ENCODE measurements at regions not wholly inside any gene's neighbourhood (a gene's known extent, or its start where the extent isn't known, plus 50 kb on each side); places are given as distances from the start of the nearest gene placed in this dataset.

- Histone ChIP-seq H3K27me3 (ENCODE audit: control insufficient read depth, insufficient read depth, low read length) (no peaks in the 10 kb centered on the region), H3K9ac (ENCODE audit: insufficient read depth, low read length) (no peak overlapping the region), H3K4me1 (ENCODE audit: control insufficient read depth, extremely low read depth, insufficient read depth, low read length) (no peaks in the 10 kb centered on the region), H3K27ac (ENCODE audit: insufficient read depth, low read length) (no peak overlapping the region), H2AFZ (ENCODE audit: low read length) (no peak overlapping the region), H3K9me3 (ENCODE audit: control insufficient read depth, insufficient read depth, low read depth, low read length) (no peaks in the 10 kb centered on the region), H3K4me2 (ENCODE audit: extremely low read depth, insufficient read depth, low read length) (no peak overlapping the region), H3K4me3 (replicated peaks in 1 of 4; ENCODE audit: control extremely low read depth in 1 of 4, insufficient read depth in 1 of 4, low read depth in 3 of 4, low read length in 4 of 4) (no peak overlapping the region), H3K79me2 (ENCODE audit: control insufficient read depth, insufficient read depth, low read length) (no peaks in the 10 kb centered on the region), H3K36me3 (ENCODE audit: control insufficient read depth, insufficient read depth, low read length) (no peaks in the 10 kb centered on the region), H4K20me1 (ENCODE audit: control insufficient read depth, extremely low read depth, insufficient read depth, low read length) (no peaks in the 10 kb centered on the region)
- TF ChIP-seq, protein P1, sequence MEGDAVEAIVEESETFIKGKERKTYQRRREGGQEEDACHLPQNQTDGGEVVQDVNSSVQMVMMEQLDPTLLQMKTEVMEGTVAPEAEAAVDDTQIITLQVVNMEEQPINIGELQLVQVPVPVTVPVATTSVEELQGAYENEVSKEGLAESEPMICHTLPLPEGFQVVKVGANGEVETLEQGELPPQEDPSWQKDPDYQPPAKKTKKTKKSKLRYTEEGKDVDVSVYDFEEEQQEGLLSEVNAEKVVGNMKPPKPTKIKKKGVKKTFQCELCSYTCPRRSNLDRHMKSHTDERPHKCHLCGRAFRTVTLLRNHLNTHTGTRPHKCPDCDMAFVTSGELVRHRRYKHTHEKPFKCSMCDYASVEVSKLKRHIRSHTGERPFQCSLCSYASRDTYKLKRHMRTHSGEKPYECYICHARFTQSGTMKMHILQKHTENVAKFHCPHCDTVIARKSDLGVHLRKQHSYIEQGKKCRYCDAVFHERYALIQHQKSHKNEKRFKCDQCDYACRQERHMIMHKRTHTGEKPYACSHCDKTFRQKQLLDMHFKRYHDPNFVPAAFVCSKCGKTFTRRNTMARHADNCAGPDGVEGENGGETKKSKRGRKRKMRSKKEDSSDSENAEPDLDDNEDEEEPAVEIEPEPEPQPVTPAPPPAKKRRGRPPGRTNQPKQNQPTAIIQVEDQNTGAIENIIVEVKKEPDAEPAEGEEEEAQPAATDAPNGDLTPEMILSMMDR (conservative IDR thresholded peaks at IDR 0.05 in 1 of 2, IDR thresholded peaks at IDR 0.05 in 1 of 2; ENCODE audit: low read depth in 1 of 2, low read length in 2 of 2), result no peak
- no peak for TF ChIP-seq EZH2 (IDR thresholded peaks at IDR 0.05; ENCODE audit: low read length, missing control alignments)
- no peak for DNase-seq (ENCODE audit: low read depth in 2 of 2)
Measured at GRCh38 chr2:2706306-2706705, 375.2 kb upstream of the MYT1L start.

GRCh38 chr2:2705871-2706270 lies 374.8 kb upstream of the MYT1L start:
- Histone ChIP-seq H3K79me2 (ENCODE audit: control insufficient read depth, insufficient read depth, low read length) (no peaks in the 10 kb centered on the region), H3K4me3 (replicated peaks in 1 of 4; ENCODE audit: control extremely low read depth in 1 of 4, insufficient read depth in 1 of 4, low read depth in 3 of 4, low read length in 4 of 4) (no peak overlapping the region), H4K20me1 (ENCODE audit: control insufficient read depth, extremely low read depth, insufficient read depth, low read length) (no peaks in the 10 kb centered on the region), H3K4me1 (ENCODE audit: control insufficient read depth, extremely low read depth, insufficient read depth, low read length) (no peaks in the 10 kb centered on the region), H3K27ac (ENCODE audit: insufficient read depth, low read length) (no peak overlapping the region), H3K9ac (ENCODE audit: insufficient read depth, low read length) (no peak overlapping the region), H3K36me3 (ENCODE audit: control insufficient read depth, insufficient read depth, low read length) (no peaks in the 10 kb centered on the region), H3K4me2 (ENCODE audit: extremely low read depth, insufficient read depth, low read length) (no peak overlapping the region), H3K27me3 (ENCODE audit: control insufficient read depth, insufficient read depth, low read length) (no peaks in the 10 kb centered on the region), H2AFZ (ENCODE audit: low read length) (no peak overlapping the region), H3K9me3 (ENCODE audit: control insufficient read depth, insufficient read depth, low read depth, low read length) (no peaks in the 10 kb centered on the region)
- no peak for TF ChIP-seq EZH2 (IDR thresholded peaks at IDR 0.05; ENCODE audit: low read length, missing control alignments)
- TF ChIP-seq, protein P1 (conservative IDR thresholded peaks at IDR 0.05 in 1 of 2, IDR thresholded peaks at IDR 0.05 in 1 of 2; ENCODE audit: low read depth in 1 of 2, low read length in 2 of 2), result no peak
- DNase-seq (ENCODE audit: low read depth in 2 of 2), result no peak

GRCh38 chr2:2704428-2705090 lies 373.5 kb upstream of the MYT1L start:
- no peak for TF ChIP-seq EZH2 (IDR thresholded peaks at IDR 0.05; ENCODE audit: low read length, missing control alignments)
- TF ChIP-seq, protein P1 (conservative IDR thresholded peaks at IDR 0.05 in 1 of 2, IDR thresholded peaks at IDR 0.05 in 1 of 2; ENCODE audit: low read depth in 1 of 2, low read length in 2 of 2), result no peak
- no peaks in the 10 kb centered on the region for H3K4me1 ChIP-seq (ENCODE audit: control insufficient read depth, extremely low read depth, insufficient read depth, low read length)
- H3K79me2 ChIP-seq (ENCODE audit: control insufficient read depth, insufficient read depth, low read length), result no peaks in the 10 kb centered on the region
- no peak overlapping the region for H3K27ac ChIP-seq (ENCODE audit: insufficient read depth, low read length)
- H3K36me3 ChIP-seq (ENCODE audit: control insufficient read depth, insufficient read depth, low read length), result no peaks in the 10 kb centered on the region
- no peak overlapping the region for H3K9ac ChIP-seq (ENCODE audit: insufficient read depth, low read length)
- H3K4me2 ChIP-seq (ENCODE audit: extremely low read depth, insufficient read depth, low read length), result no peak overlapping the region
- no peaks in the 10 kb centered on the region for H4K20me1 ChIP-seq (ENCODE audit: control insufficient read depth, extremely low read depth, insufficient read depth, low read length)
- no peaks in the 10 kb centered on the region for H3K27me3 ChIP-seq (ENCODE audit: control insufficient read depth, insufficient read depth, low read length)
- H3K4me3 ChIP-seq (replicated peaks in 1 of 4; ENCODE audit: control extremely low read depth in 1 of 4, insufficient read depth in 1 of 4, low read depth in 3 of 4, low read length in 4 of 4), result no peak overlapping the region
- no peak for DNase-seq (ENCODE audit: low read depth in 2 of 2)
- H3K9me3 ChIP-seq (ENCODE audit: control insufficient read depth, insufficient read depth, low read depth, low read length), result no peaks in the 10 kb centered on the region
- no peak overlapping the region for H2AFZ ChIP-seq (ENCODE audit: low read length)

All from fibroblast of lung (primary cell).